H1 (cell line): ENCODE measurements at regions not wholly inside any gene's neighbourhood (a gene's known extent, or its start where the extent isn't known, plus 50 kb on each side); places are given as distances from the start of the nearest gene placed in this dataset.
A peak's percentile ranks its signal among the peaks of the same experiment; 100 is the strongest.

Source experiments
- CTCF ChIA-PET: fragments of 300-600 bp; sonication (Branson Sonifier 250); formaldehyde crosslinking; loops from one replicate; lab custom pipeline; 2021; ENCODE audit not compliant: partially characterized antibody; lab: Charles Lee
- POLR2A ChIA-PET: fragments of 300-600 bp; sonication (Branson Sonifier 250); formaldehyde crosslinking; loops from one replicate; lab custom pipeline; 2021; ENCODE audit warnings: inconsistent platforms; ENCODE audit not compliant: partially characterized antibody; lab: Charles Lee
- DNase-seq, 2 experiments: peaks; one replicate each; pipeline versions ENCODE4 v3.0.0 to v3.0.0-alpha.2; 2010 to 2022; ENCODE audit warnings: low spot score in 2 of 2, low read depth in 1 of 2, mixed read lengths in 1 of 2
- FAIRE-seq: peaks from 2 replicates; lab custom pipeline; 2011; peaks lifted over from hg19 to GRCh38; lab: Jason Lieb, UNC
- H2AFZ ChIP-seq: 2 replicates; pipeline ENCODE4 v1.8.1; 2012; ENCODE audit warnings: low read length, inconsistent platforms
- H2AK5ac ChIP-seq: 2 replicates; pipeline ENCODE4 v1.6.1; 2013; ENCODE audit warnings: low read depth, low read length
- H2BK120ac ChIP-seq: replicated peaks from 2 replicates; pipeline ENCODE3; 2013; ENCODE audit warnings: low read depth, low read length, inconsistent platforms
- H2BK12ac ChIP-seq: 2 replicates; pipeline ENCODE4 v1.6.1; 2013; ENCODE audit warnings: low read depth, low read length
- H2BK15ac ChIP-seq: 2 replicates; pipeline ENCODE4 v1.6.1; 2013; ENCODE audit warnings: low read length
- H2BK20ac ChIP-seq: 2 replicates; pipeline ENCODE4 v1.6.1; 2013; ENCODE audit warnings: low read length
- H2BK5ac ChIP-seq: 2 replicates; pipeline ENCODE4 v1.6.1; 2013; ENCODE audit warnings: low read depth, low read length
- H3K14ac ChIP-seq: 2 replicates; pipeline ENCODE4 v1.6.1; 2013; ENCODE audit warnings: inconsistent platforms; ENCODE audit not compliant: insufficient read length
- H3K18ac ChIP-seq: 2 replicates; pipeline ENCODE4 v1.6.1; 2013; ENCODE audit warnings: low read length; ENCODE audit errors: extremely low read depth
- H3K23ac ChIP-seq: 2 replicates; pipeline ENCODE4 v1.6.1; 2013; ENCODE audit warnings: inconsistent platforms; ENCODE audit not compliant: insufficient read length
- H3K23me2 ChIP-seq: 2 replicates; pipeline ENCODE4 v1.6.1; 2013; ENCODE audit warnings: low read depth, low read length
- H3K27ac ChIP-seq: 2 replicates; pipeline ENCODE4 v1.6.1; 2011; ENCODE audit warnings: low read depth, low read length, inconsistent platforms
- H3K27me3 ChIP-seq, 4 experiments: replicated peaks in 1 of 4; 1 replicate in 1 of 4; 2 replicates in 3 of 4; pipeline versions ENCODE4 v1.6.1 to v1.8.1; 2011 to 2013; ENCODE audit warnings: low read length in 3 of 4, mild to moderate bottlenecking in 3 of 4, inconsistent platforms in 2 of 4, mixed read lengths in 2 of 4, moderate library complexity in 1 of 4; ENCODE audit not compliant: control insufficient read depth in 3 of 4, insufficient read depth in 3 of 4; ENCODE audit errors: extremely low read depth in 1 of 4
- H3K36me3 ChIP-seq, 4 experiments: 2 replicates each; pipeline versions ENCODE4 v1.6.1 to v1.8.1; 2011 to 2013; ENCODE audit warnings: mild to moderate bottlenecking in 4 of 4, low read length in 3 of 4, moderate library complexity in 2 of 4, control low read depth in 1 of 4, inconsistent platforms in 1 of 4; ENCODE audit not compliant: insufficient read depth in 4 of 4, control insufficient read depth in 2 of 4
- H3K4ac ChIP-seq: replicated peaks from 2 replicates; pipeline ENCODE3; 2013; ENCODE audit warnings: low read length, low read depth, mixed read lengths, inconsistent platforms; ENCODE audit not compliant: insufficient read length
- H3K4me1 ChIP-seq, 4 experiments: replicated peaks in 1 of 4; 1 replicate in 1 of 4; 2 replicates in 3 of 4; pipeline versions ENCODE4 v1.6.1 to v1.8.1; 2011 to 2013; ENCODE audit warnings: low read length in 3 of 4, inconsistent platforms in 2 of 4, mixed read lengths in 1 of 4; ENCODE audit not compliant: insufficient read depth in 4 of 4, control insufficient read depth in 3 of 4
- H3K4me2 ChIP-seq, 2 experiments: 2 replicates each; pipeline versions ENCODE4 v1.6.1 to v1.8.1; 2011 to 2013; ENCODE audit warnings: low read depth in 2 of 2, low read length in 2 of 2, control low read depth in 1 of 2, inconsistent platforms in 1 of 2, mild to moderate bottlenecking in 1 of 2; ENCODE audit not compliant: insufficient read depth in 1 of 2
- H3K4me3 ChIP-seq, 4 experiments: fragments of 200-600, 300-600 bp in 1 of 4; sonication (generic), shearing (Covaris generic), sonication (Bioruptor Twin) in 1 of 4; 2 replicates each; pipeline versions ENCODE4 v1.5.1 to v1.8.1; 2011 to 2016; ENCODE audit warnings: low read length in 4 of 4, low read depth in 3 of 4, control low read depth in 2 of 4, inconsistent platforms in 2 of 4, mild to moderate bottlenecking in 2 of 4, mixed read lengths in 1 of 4, moderate library complexity in 1 of 4; ENCODE audit not compliant: insufficient read depth in 2 of 4; ENCODE audit errors: extremely low read depth in 1 of 4
- H3K56ac ChIP-seq: replicated peaks from 2 replicates; pipeline ENCODE3; 2013; ENCODE audit warnings: low read depth, mild to moderate bottlenecking, mixed read lengths, low read length, inconsistent platforms; ENCODE audit not compliant: insufficient read length
- H3K79me1 ChIP-seq: 2 replicates; pipeline ENCODE4 v1.6.1; 2013; ENCODE audit warnings: low read depth, low read length, control low read depth
- H3K79me2 ChIP-seq, 2 experiments: 2 replicates each; pipeline versions ENCODE4 v1.6.1 to v1.8.1; 2012 to 2013; ENCODE audit warnings: low read length in 2 of 2, mild to moderate bottlenecking in 2 of 2, inconsistent platforms in 1 of 2; ENCODE audit not compliant: insufficient read depth in 2 of 2, control insufficient read depth in 1 of 2
- H3K9ac ChIP-seq, 4 experiments: replicated peaks in 1 of 4; 1 replicate in 1 of 4; 2 replicates in 3 of 4; pipeline versions ENCODE4 v1.6.1 to v1.8.1; 2011 to 2013; ENCODE audit warnings: low read depth in 3 of 4, low read length in 3 of 4, control low read depth in 2 of 4, mild to moderate bottlenecking in 2 of 4, moderate library complexity in 2 of 4, inconsistent platforms in 1 of 4; ENCODE audit errors: extremely low read depth in 1 of 4
- H3K9me3 ChIP-seq, 2 experiments: 2 replicates each; pipeline versions ENCODE4 v1.6.1 to v1.8.1; 2012 to 2013; ENCODE audit warnings: mild to moderate bottlenecking in 2 of 2, moderate library complexity in 2 of 2, control low read depth in 1 of 2, inconsistent platforms in 1 of 2, low read depth in 1 of 2, low read length in 1 of 2, mixed read lengths in 1 of 2; ENCODE audit not compliant: insufficient read depth in 2 of 2
- H4K20me1 ChIP-seq, 2 experiments: replicated peaks in 1 of 2; 2 replicates each; pipeline versions ENCODE3 to v1.8.1; 2011 to 2013; ENCODE audit warnings: inconsistent platforms in 2 of 2, low read length in 2 of 2, mild to moderate bottlenecking in 1 of 2; ENCODE audit not compliant: insufficient read depth in 2 of 2, control insufficient read depth in 1 of 2
- H4K5ac ChIP-seq: 2 replicates; pipeline ENCODE4 v1.6.1; 2013; ENCODE audit warnings: low read length, low read depth, mixed read lengths, inconsistent platforms; ENCODE audit not compliant: insufficient read length
- H4K8ac ChIP-seq: 2 replicates; pipeline ENCODE4 v1.8.0; 2013; ENCODE audit warnings: mild to moderate bottlenecking, moderate library complexity, low read length, inconsistent platforms; ENCODE audit not compliant: insufficient read depth; ENCODE audit errors: extremely low read depth
- H4K91ac ChIP-seq: replicated peaks from 2 replicates; pipeline ENCODE3; 2013; ENCODE audit warnings: low read length, mixed read lengths, inconsistent platforms; ENCODE audit not compliant: insufficient read length
- BCL11A ChIP-seq, 2 experiments: IDR thresholded peaks; one replicate each; pipeline ENCODE4 v1.6.1; 2011; ENCODE audit warnings: low read depth in 2 of 2, low read length in 2 of 2, mild to moderate bottlenecking in 2 of 2
- E2F6 ChIP-seq: IDR thresholded peaks from 2 replicates; pipeline ENCODE4 v1.6.1; 2012; ENCODE audit warnings: inconsistent platforms
- GABPA ChIP-seq: IDR thresholded peaks from 2 replicates; pipeline ENCODE4 v1.6.1; 2011; ENCODE audit warnings: mild to moderate bottlenecking, low read length, moderate library complexity, borderline replicate concordance; ENCODE audit not compliant: insufficient read depth
- NANOG ChIP-seq: IDR thresholded peaks from 2 replicates; pipeline ENCODE4 v1.6.1; 2011; ENCODE audit warnings: low read length, low read depth, mild to moderate bottlenecking, inconsistent platforms; ENCODE audit not compliant: insufficient read depth, poor library complexity, severe bottlenecking
- WGBS, 2 experiments: shearing (Covaris generic) in 1 of 2; methylation state at CpG; one replicate each; pipeline versions ENCODE4 v1.1.6 to v1.1.7; 2013 to 2015; ENCODE audit warnings: low lambda C conversion rate in 2 of 2, mixed read lengths in 2 of 2, inconsistent platforms in 1 of 2, low coverage in 1 of 2, missing lambda C conversion rate in 1 of 2; ENCODE audit not compliant: insufficient replicate concordance in 2 of 2, insufficient coverage in 1 of 2, insufficient read length in 1 of 2; ENCODE audit errors: extremely low coverage in 1 of 2, missing lambda C conversion rate in 1 of 2; 5-methylcytosine and 5-hydroxymethylcytosine counted together

DNA sequence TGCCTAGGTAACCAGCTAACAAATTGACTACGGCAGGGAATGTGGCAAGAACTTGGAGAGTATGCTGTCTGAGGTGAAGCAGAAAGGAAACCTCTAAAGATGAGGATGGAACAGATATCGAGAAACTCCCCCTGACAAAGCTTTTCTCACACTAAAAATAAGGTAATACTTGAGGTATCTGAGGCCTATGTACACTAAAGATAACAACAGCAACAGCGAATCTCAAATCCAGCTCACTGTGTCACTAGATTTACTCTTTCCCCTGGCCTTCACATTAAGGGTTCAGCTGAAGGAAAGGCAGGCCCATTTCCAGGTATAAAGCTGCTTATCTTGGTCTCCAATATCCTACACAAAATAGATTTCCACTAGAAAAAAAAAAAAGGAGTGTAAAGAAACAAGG lies 518.0 kb downstream of the KCNT2 start:
- no peaks in the 10 kb centered on the region for H3K9me3 ChIP-seq
- no peaks in the 10 kb centered on the region for H3K23me2 ChIP-seq
- H4K5ac ChIP-seq, result no peak overlapping the region
- H3K4me1 ChIP-seq, result no peaks in the 10 kb centered on the region
- H3K18ac ChIP-seq, result no peak overlapping the region
- TF ChIP-seq E2F6 (no peak), GABPA (no peak), BCL11A (IDR thresholded peaks at IDR 0.05; ENCODE audit: low read depth in 2 of 2, low read length in 2 of 2) (no peak), NANOG (no peak)
- H3K36me3 ChIP-seq, result no peaks in the 10 kb centered on the region
- H3K4ac ChIP-seq, result no peak overlapping the region
- H2AFZ ChIP-seq, result peak overlapping the region; percentile 85; the same call in 1 of the 2 replicates
- H2BK20ac ChIP-seq, result no peak overlapping the region
- H3K9ac ChIP-seq, result no peak overlapping the region
- H2BK120ac ChIP-seq, result no peak overlapping the region
- H3K23ac ChIP-seq, result no peak overlapping the region
- H3K79me2 ChIP-seq, result no peaks in the 10 kb centered on the region
- H3K79me1 ChIP-seq, result no peaks in the 10 kb centered on the region
- H4K20me1 ChIP-seq, result no peaks in the 10 kb centered on the region
- no peak overlapping the region for H3K56ac ChIP-seq
- no peak for DNase-seq
- H3K14ac ChIP-seq, result no peak overlapping the region
- no peak overlapping the region for H4K8ac ChIP-seq
- WGBS, 2 experiments, result 83% methylated on average over 3 of the region's 3 CpGs; no CpG with 5 or more reads in 1 of the 2 experiments
- no peak overlapping the region for H4K91ac ChIP-seq
- POLR2A ChIA-PET, result no interaction called here
- no peaks in the 10 kb centered on the region for H3K27me3 ChIP-seq
- H3K4me3 ChIP-seq, result no peak overlapping the region
- CTCF ChIA-PET, result interaction anchor here (0.6 to 1.7 kb wide), 8 partner anchors 12 to 346 kb away, joined by 3 to 5 read pairs (median 4); no protein-coding TSS in a partner anchor
- H2AK5ac ChIP-seq, result no peak overlapping the region
- no peak for FAIRE-seq
- H2BK5ac ChIP-seq, result no peak overlapping the region
- H3K4me2 ChIP-seq, result no peak overlapping the region
- H3K27ac ChIP-seq, result no peak overlapping the region
- no peak overlapping the region for H2BK15ac ChIP-seq
- H2BK12ac ChIP-seq, result no peak overlapping the region
